HG03039 (cell line): ENCODE measurements at regions not wholly inside any gene's neighbourhood (a gene's known extent, or its start where the extent isn't known, plus 50 kb on each side); places are given as distances from the start of the nearest gene placed in this dataset.
"Not testable (repeated sequence)": the region's sequence is repeated elsewhere in the genome, so short reads cannot be mapped to it uniquely, and the experiment has no call there.

Experiments used
- ATAC-seq: cut with Tn5 transposase; IDR thresholded peaks from one replicate; pipeline ENCODE4 v1.9.1; 2021; ENCODE audit warnings: mild to moderate bottlenecking, moderate library complexity; ENCODE audit not compliant: unreplicated experiment

DNA sequence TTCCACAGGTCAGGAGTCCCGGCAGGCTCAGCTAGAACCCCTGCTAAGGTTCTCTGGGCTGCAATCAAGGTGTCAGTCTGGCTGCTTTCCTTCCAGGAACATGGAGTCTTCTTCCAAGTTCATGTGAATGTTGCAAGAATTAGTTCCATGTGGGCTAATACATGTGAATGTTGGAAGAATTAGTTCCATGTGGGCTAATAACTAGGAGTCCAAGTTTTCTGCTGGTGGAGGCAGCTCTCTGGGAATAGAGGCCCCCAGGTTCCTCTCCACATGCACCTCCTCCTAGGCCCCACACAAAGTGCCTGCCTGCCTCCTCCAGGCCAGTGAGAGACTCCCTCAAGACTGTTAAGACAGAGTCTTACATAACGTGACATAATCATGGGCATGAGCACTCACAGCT lies 140.8 kb upstream of the SLC35G4 start:
- ATAC-seq, result no peak

DNA sequence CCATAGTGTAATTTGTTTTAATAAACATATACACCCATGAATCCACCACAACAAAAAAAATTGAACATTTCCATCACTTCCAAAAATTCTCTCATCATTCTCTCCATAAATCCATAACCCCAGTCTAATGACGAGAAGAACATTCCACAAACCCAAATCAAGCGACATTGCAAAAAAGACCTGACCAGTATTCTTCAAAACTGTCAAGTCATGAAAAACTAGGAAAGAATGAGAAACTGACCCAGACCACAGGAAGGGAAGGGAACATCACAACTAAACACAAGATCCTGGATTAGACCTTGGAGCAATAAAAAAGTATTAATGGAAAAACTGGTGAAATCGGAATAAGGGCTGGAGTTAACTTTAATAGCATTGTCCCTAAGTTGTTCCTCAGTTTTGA lies 141.3 kb upstream of the SLC35G4 start:
- no peak for ATAC-seq

DNA sequence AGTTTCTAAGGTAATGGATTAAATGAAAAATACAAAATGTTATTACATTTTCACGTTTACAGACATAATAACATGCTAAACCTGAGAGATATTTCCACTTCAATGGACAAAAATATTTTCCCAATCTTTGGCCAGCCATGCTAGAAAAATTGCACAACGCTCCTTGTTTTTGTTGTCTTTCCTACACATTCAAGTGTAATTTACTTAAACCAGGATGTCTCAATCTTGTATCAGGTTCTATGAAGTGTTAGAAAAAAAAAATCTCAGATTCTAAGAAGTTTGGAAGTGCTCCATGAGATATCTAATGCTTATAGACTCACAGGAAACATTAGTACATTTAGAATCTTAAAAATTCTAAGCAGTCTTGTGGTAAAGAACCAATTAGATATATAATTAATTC lies 141.8 kb upstream of the SLC35G4 start:
- no peak for ATAC-seq

DNA sequence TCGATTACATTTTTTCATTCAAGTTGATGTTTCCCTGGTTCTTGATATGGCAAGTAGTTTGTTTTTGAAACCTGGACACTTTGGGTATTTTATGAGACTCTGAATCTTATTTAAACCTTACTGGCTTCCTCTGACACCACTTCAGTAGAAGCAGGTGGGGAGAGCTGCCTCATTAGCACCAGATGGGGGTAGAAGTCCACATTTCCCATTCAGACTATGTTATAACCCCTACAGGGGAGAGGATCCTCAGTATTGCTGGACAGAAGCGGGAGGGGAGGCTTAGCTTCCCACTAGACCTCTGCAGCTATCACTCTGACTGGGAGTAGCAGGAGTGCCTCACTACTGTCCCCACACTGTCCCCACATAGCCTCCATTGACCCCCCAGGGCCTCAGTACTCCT lies 145.3 kb upstream of the SLC35G4 start:
- ATAC-seq, result no peak

DNA sequence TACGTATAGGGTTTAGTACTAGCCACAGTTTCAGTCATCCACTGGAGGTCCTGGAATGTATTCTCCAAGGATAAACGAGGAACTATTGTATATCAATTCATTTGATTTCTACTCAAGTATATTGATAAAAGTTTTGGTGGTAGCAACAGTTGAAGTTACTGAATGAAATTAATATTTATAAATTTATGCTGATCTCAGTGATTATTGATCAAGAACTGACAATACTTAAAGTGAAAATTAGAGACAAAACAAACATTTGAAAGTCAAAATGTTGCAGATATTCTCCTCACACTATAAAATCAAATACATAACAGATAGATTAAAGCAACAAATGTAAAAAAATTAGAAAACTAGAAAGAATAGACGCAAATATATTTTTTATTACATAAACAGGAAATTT lies 150.9 kb upstream of the SLC35G4 start:
- ATAC-seq, result no peak

DNA sequence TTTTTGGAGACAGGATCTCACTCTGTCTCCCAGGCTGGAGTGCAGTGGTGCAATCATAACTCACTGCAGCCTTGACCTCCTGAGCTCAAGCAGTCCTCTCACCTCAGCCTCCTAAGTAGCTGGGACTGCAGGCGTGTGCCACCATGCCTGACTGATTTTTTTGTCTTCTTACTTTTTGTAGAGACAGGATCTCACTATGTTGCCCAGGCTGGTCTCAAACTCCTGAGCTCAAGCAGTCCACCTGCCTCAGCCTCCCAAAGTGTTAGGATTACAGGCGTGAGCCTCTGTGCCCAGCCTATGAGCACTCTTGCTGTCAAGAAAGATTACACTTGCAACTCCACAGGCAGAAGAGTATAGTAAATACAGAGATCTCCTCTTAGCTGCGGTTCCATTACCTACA lies 151.5 kb upstream of the SLC35G4 start:
- not testable (repeated sequence) for ATAC-seq

DNA sequence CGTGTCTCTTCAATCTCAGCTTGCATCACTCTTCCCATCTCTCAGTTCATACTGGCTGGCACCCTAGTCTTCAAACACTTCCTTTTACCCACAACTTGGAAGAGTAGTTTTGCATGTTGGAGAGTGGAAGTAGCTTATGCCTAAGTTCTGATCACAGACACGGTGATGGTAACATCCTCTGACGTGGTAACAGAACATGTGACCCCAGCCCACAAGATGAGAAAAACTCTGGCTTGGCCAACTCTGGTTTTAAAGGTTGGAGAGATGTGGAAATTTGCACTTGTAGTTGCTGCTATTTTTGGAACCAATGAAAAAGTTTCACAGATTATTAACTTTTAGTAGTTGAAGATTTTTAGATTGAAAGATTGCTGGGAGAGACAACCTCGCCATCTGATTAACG lies 155.4 kb upstream of the SLC35G4 start:
- no peak for ATAC-seq

DNA sequence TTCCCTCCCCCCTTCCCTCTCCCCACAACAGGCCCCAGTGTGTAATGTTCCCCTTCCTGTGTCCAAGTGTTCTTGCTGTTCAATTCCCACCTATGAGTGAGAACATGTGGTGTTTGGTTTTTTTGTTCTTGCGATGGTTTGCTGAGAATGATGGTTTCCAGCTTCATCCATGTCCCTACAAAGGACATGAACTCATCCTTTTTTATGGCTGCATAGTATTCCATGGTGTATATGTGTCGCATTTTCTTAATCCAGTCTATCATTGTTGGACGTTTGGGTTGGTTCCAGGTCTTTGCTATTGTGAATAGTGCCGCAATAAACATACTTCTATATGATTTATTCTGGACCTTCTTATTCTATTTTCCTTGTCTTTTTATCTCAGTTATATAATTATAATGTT lies 165.2 kb upstream of the SLC35G4 start:
- not testable (repeated sequence) for ATAC-seq

DNA sequence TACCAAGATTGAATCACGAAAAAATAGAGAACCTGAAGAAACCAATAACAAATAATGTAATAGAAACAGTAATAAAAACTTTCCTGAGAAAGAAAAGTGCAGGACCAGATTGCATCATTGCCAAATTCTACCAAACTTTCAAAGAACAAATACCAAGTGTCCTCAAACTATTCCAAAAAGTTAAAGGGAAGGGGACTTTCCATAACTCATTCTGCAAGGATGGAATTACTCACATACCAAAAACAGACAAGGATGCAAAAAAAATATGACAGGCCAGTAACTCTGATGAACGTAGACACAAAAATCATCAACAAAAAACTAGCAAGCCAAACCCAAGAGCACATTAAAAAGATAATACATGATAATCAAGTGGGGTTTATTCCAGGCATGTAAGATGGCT lies 172.3 kb upstream of the SLC35G4 start:
- ATAC-seq, result no peak

DNA sequence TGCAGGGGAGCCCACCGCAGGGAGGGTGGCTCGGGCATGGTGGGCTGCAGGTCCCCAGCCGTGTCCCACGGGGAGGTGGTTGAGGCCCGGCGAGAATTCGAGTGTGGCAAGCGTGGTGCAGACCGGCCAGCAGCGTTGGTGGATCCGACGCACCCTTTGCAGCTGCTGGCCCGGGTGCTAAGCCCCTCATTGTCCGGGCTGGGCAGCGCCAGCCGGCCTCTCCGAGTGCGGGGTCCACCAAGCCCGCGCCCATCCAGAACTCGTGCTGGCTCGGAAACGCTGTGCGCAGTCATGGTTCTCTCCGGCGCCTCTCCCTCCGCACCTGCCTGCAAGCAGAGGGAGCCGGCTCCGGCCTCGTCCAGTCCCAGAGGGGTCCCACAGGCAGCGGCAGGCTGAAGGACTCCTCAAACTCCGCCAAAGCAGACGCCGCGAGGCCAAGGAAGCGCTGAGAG lies 177.0 kb upstream of the SLC35G4 start:
- ATAC-seq, result no peak

DNA sequence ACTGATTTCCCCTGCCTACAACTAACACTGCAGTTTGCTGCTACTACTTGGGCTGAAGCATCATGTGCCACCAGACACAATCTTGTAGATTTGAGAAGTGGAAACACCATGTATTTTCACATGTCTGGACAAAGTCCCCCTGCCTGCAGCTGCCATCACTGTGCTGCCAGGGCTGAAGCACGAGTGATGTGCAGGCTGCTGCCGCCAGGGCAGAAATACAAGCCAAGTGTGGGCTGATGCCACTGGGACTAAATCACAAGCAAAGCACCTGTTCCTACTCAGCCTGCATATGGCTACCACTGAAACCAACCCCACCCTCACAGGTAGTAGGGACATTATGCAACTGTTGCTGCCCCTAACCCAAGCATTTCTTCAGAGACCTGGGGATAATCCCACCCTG lies 179.5 kb upstream of the SLC35G4 start:
- ATAC-seq, result no peak

DNA sequence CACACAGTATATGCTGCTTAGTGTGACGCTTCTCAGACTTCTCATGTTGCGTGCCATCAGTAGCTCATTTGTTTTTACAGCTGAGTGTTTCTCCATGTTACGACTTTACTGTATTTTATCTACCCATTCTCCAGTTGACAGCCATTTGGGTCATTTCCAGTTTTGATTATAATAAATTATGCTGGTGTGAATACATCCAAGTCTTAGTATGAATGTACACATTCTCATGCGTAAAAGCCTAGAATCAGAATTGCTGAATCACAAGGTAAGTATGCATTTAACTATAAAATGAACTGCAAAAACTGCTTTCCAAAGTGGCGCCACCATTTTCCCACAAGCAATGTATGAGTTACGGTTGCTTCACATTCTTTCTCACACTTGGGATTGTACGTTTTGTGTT lies 184.2 kb upstream of the SLC35G4 start:
- no peak for ATAC-seq

DNA sequence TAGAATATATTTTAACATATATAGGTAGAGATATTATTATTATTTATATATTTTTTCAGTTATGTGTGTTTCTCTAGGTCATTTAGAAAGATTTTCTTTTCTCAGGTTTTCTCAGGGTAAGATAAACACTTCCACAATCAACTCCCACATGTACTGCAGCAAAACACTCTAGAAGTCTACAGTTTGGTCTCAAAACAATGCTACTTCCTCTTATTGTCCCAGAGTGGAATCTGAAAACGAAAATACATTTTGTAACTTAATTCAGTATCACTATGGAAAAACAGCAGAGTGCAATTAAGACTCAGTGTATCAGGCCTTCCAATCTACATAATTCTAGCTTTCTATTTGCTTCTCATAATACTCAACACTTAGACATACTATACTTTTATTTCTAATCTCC lies 190.1 kb upstream of the SLC35G4 start:
- ATAC-seq, result no peak

DNA sequence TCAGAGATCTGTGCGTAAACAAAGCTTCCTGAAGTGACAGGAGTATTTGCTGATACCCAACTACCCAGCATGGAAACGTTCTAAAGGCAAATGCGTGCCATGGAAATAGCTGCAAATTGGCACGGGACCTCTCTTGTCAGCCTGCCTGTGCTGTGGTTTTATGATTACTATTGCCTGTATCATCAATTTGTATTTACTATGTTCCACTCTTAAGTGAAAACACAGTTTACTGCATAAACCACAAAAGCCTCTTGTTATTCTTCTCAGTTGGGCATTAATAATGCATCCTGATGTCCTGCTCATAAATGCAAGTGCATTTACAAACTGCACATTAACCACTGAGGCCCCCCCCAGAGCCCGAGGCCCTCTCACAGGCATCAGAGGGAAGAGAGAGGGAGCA lies 196.6 kb upstream of the SLC35G4 start:
- no peak for ATAC-seq

DNA sequence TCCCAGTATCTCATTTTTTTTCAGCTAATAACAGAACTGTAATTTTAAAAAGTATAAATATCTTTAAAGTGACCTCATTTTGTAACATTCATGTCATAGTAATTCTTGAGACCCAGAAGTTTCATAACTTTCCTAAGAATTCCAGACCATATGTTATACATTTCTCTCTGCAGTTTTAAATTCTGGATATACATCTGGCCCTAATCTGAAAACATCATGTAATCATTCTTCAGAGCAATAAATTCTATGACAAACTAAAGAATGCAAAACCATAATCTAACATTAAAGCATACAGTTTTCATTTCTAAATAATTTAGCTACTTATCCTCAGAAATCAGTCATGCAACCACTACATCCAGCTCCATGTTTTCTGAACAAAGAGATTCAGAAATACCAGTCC lies 198.3 kb upstream of the SLC35G4 start:
- ATAC-seq, result no peak

DNA sequence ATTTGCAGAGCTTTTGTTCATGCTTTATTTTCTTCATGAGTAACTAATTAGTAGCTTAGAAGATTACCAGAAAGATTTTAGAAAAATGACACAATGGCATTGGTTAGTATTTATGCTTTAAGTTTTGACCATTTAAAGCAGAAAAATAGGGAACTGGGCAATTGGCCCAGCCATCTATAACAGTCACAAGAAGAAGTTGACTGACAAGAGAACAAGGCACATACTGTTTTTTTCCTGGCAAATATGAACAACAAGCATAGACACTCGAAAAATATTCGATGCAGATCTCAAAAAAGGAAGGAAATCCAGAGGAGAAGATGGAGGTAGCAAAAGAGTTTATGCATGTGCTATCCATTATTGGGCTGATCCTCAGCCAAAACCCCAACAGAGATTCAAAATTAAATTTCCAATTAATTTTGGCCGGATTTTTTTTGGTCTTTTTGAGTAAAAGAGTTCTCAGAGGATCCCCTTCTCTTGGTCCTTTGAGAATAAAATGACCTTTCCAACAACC lies 200.8 kb upstream of the SLC35G4 start:
- no peak for ATAC-seq

DNA sequence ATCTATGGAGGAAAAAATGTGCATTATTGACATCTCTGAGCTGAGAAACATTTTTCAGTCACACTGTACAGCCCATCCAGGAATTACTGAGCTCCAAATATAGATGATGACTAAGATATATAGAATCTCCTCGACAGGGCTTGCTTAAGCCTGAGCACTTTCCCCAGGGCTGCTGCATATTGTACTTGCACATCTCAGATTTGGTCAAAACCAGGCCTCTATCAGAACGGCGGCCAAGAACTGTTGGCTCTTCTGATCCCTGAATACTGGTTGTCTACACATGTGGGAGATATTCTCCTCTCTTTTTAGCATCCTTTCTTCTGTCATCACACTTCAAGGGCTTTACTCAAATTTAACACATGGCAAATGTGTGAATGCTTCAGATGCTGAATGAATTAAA lies 201.5 kb upstream of the SLC35G4 start:
- no peak for ATAC-seq

DNA sequence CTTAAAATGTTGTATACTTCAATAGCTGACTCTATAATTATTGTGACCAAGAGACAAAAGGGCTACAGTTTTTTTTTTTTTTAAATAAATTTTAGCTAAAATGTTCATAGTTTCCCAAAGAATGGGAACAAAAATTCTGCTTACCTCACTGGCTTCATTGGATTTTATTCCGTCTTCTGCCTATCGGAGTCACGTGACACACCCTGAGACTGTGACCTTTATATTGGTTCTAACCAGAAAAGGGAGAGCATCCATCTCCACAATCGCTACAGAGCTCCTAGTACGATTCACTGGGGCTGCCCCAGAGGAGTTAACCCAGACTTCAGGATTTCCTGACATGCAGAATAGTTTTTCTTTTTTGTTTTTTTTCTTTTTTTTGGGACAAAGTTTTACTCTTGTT lies 203.6 kb upstream of the SLC35G4 start:
- no peak for ATAC-seq

DNA sequence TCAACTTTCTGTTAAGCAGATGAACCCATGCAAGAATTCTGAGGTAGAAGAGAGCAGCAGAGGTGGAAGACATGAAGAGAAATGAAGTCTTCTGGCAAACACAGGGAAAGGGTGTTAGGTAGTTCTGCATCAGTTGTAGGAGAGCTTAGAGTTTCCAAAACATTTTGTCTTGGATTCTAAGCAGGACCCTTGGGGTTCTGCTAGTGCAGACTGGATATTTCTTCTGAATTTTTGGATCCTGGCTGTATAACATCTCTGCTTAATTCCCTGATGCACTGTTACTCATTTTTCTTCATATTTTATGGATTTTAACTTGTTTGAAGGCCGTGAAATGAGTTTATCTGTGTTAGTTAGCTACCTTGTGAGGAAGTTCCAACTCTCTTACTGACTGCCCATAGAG lies 208.7 kb upstream of the SLC35G4 start:
- ATAC-seq, result no peak

DNA sequence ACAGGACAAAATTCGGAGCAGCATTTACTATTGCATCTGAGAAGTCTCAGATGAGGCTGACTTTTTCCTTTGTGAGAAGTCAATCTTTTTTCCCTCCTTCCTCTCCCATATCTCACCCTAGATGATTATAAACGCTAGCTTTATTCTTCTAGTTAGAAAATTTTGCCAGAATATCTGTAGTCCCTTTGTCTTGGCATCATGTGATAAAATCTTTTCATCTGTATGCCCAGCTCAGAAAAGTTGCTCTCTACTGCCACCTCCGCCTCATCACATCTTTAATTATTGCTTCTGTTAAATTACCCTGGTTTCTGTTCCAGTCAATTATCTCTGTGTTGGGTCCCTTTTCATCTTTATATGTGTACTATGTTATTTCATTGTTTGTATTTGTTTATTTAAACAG lies 210.8 kb upstream of the SLC35G4 start:
- ATAC-seq, result no peak

DNA sequence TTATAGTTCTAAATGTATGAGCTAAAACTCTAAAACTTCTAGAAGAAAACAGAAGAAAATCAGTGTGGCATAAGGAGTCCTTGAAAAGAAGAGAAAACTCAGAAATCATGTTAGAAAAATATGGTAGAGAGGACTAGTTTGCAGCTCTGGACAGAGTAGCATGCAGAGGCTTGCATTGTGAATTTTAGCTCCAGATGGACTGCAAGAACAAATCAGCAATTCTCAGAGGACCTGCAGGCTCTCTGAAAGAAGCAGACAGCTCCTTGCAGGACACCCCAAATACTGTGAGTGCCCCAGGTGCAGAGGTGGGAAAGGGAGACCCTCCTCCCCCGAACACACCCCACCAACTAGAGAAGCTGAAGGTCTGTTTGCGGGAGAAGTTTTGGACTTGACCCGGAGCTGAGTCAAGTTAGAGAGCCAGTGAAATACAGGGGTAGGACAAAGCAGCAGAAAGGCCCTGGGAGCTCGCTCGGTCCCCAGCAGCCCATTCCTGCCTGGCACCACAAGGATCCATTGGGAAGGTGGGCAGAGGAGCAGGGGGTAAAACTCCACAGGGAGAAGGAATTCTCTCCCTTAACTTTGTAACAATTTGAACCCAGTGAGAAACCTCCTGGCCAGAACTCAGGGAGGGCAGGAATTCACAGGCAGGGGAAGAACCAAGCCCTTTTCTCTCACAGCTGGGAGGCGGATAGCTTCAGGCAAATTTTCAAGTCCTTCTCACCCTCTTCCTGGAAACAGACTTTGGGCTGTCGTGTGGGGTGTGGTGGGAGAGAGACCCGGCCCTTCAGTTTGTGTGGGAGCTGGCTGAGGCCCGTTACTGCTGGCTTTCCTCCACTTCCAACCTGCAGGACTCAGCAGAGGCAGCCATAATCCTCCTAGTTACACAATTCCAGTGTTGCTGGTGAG lies 216.2 kb upstream of the SLC35G4 start:
- ATAC-seq, result no peak

DNA sequence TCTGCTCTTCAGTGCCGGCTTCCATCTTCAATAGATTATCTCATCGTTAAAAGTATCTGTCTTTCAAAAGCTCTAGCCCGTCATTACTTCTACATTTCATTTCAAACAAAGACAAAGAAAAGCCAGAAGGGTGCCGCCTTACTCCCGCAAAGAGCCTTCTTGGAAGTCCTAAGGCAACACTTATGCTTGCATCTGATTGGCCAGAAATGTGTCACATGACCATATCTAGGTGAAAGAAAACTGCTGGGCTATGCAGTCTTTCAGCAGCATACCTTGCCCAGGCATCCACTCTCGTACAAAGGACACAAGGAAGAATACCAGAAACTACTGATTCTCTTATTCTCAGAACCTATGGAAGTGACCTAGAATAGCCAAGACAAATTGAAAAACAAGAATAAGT lies 217.1 kb upstream of the SLC35G4 start:
- no peak for ATAC-seq

DNA sequence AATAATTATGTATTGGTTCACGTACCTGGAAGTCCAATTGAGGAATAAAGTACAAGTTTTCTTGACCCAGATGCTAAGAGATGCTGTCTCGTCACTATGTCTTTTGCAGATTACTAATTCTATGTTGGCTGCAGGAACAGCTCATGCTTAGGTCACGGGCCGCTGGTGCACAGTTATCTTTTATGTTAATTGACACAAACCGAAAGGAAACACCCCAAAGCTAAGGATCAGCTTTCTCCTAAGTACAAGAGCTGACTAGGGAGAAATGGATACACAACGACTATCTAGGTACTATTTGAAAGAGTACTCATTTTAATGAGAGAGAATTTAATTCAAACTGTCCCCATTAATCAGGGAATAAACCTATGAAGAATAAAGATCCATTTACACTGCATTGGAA lies 217.7 kb upstream of the SLC35G4 start:
- no peak for ATAC-seq
